Cardiac muscle cell (in vitro differentiated cells and primary cell): ENCODE measurements at regions not wholly inside any gene's neighbourhood (a gene's known extent, or its start where the extent isn't known, plus 50 kb on each side); places are given as distances from the start of the nearest gene placed in this dataset.

Experiments used
- DNase-seq, 2 donors: peaks; one replicate each; pipeline versions ENCODE4 v3.0.0 to v3.0.0-alpha.2; 2010 to 2017; ENCODE audit warnings: low read depth in 1 of 2, low spot score in 1 of 2
- H3K27ac ChIP-seq: fragments of 200-600 bp; sonication (generic); 2 replicates; pipeline ENCODE4 v1.5.1; 2016
- H3K27me3 ChIP-seq: fragments of 200-600 bp; sonication (generic); 2 replicates; pipeline ENCODE4 v1.6.0; 2016; ENCODE audit warnings: control low read depth
- H3K36me3 ChIP-seq: fragments of 200-600 bp; sonication (generic); 2 replicates; pipeline ENCODE4 v1.5.1; 2016; ENCODE audit warnings: control low read depth
- H3K4me1 ChIP-seq: fragments of 200-600 bp; sonication (generic); 2 replicates; pipeline ENCODE4 v1.8.1; 2017; ENCODE audit warnings: low read depth, mild to moderate bottlenecking, mixed run types
- H3K4me3 ChIP-seq: fragments of 200-600 bp; sonication (generic); 2 replicates; pipeline ENCODE4 v1.5.1; 2016; ENCODE audit warnings: mild to moderate bottlenecking
- H3K9me3 ChIP-seq: fragments of 200-600 bp; sonication (generic); 2 replicates; pipeline ENCODE4 v1.5.1; 2017; ENCODE audit warnings: low read depth, mild to moderate bottlenecking, control low read depth
- CTCF ChIP-seq: IDR thresholded peaks from 2 replicates; pipeline ENCODE4 v1.5.1; 2012; ENCODE audit warnings: low read depth, mild to moderate bottlenecking, low read length

DNA sequence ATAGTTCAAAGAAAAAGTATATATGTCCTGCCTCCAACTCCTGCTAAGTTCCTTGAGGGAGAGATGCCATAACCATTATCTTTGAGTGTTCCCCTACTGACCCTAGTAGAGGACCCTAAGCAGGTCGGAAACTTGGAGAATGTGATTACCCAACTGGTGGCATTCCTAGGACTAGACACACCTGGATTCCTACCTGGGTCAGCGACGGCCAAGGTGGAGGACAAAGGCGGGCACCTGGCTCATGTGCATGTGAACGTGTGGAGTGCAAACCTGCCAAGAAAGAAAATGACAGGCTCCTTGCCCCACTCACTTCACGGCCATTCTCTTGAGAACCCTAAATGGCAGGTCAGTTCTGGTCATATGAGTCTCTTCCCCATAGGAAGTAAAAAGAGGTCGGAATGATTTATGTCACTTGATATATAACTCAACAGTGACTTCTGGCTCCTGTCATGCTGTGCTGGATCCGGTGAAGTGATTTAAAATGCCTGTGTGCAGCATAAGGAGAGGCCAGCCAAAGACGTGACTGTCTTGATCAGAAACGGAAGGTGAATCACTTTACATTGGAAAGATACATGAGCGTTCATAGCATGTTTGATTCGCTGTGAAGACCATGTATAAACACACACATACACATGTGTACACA is 371.6 kb downstream of the EIPR1 start:
- Histone ChIP-seq H3K36me3 (no peaks in the 10 kb centered on the region), H3K27me3 (peaks cover under 1% of the 10 kb centered on the region), H3K4me1 (no peaks in the 10 kb centered on the region), H3K9me3 (no peaks in the 10 kb centered on the region), H3K4me3 (no peak overlapping the region), H3K27ac (no peak overlapping the region)
- DNase-seq: no peak
- no peak for TF ChIP-seq CTCF

- no peak overlapping the region for H3K4me3 ChIP-seq
- no peak overlapping the region for H3K27ac ChIP-seq
- no peaks in the 10 kb centered on the region for H3K9me3 ChIP-seq
- peak; percentile 5 for TF ChIP-seq CTCF
- H3K36me3 ChIP-seq: no peaks in the 10 kb centered on the region
- peak; percentile 2 to 5 for DNase-seq
- H3K4me1 ChIP-seq: no peaks in the 10 kb centered on the region
- peaks cover 3% of the 10 kb centered on the region for H3K27me3 ChIP-seq
Measured at GRCh38 chr2:3001615-3002560, 375.7 kb downstream of the EIPR1 start.

GRCh38 chr2:3000968-3001367 is 376.6 kb downstream of the EIPR1 start:
- Histone ChIP-seq H3K9me3 (no peaks in the 10 kb centered on the region), H3K36me3 (no peaks in the 10 kb centered on the region), H3K27me3 (peaks cover 3% of the 10 kb centered on the region), H3K4me1 (no peaks in the 10 kb centered on the region), H3K27ac (no peak overlapping the region), H3K4me3 (no peak overlapping the region)
- DNase-seq: no peak
- no peak for TF ChIP-seq CTCF

DNA sequence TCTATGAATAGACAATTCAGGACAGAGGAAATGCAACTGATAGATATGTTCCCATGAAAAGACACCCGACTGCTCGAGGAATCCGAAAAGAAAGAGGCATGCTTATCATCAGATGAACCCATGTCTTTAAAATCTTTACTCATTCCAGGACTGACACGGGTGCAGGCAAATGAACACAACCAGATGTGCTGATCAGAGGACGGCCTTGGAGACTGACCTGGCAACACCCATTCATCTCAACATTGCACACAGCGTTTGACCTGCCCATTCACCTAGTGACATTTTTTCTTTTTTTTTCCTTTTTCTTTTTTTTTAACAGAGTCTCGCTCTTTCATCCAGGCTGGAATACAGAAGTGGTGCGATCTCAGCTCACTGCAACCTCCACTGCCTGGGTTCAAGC is 377.5 kb downstream of the EIPR1 start:
- no peaks in the 10 kb centered on the region for H3K9me3 ChIP-seq
- H3K4me1 ChIP-seq: no peaks in the 10 kb centered on the region
- H3K36me3 ChIP-seq: no peaks in the 10 kb centered on the region
- peaks cover 3% of the 10 kb centered on the region for H3K27me3 ChIP-seq
- no peak for TF ChIP-seq CTCF
- no peak overlapping the region for H3K4me3 ChIP-seq
- no peak for DNase-seq
- H3K27ac ChIP-seq: no peak overlapping the region

- Histone ChIP-seq H3K27ac (no peak overlapping the region), H3K27me3 (peaks cover 3% of the 10 kb centered on the region), H3K4me1 (no peaks in the 10 kb centered on the region), H3K9me3 (no peaks in the 10 kb centered on the region), H3K36me3 (no peaks in the 10 kb centered on the region), H3K4me3 (no peak overlapping the region)
- DNase-seq: no peak
- TF ChIP-seq CTCF: no peak
Measured at GRCh38 chr2:2998971-2999370, 378.6 kb downstream of the EIPR1 start.
